Brain microvascular endothelial cell (primary cell): ENCODE measurements at regions not wholly inside any gene's neighbourhood (a gene's known extent, or its start where the extent isn't known, plus 50 kb on each side); places are given as distances from the start of the nearest gene placed in this dataset.

Experiments used
- DNase-seq: peaks from one replicate; pipeline ENCODE4 v3.0.0-alpha.2; 2020
- H3K27ac ChIP-seq: fragments of 250-450 bp; sonication (Bioruptor Pico); 2 replicates; pipeline ENCODE4 v1.5.1; 2020; ENCODE audit warnings: mild to moderate bottlenecking, moderate library complexity
- H3K27me3 ChIP-seq: fragments of 250-450 bp; sonication (Bioruptor Pico); replicated peaks from 2 replicates; pipeline ENCODE4 v1.5.1; 2020; ENCODE audit warnings: mild to moderate bottlenecking
- H3K36me3 ChIP-seq: fragments of 250-450 bp; sonication (Bioruptor Pico); replicated peaks from 2 replicates; pipeline ENCODE4 v1.5.1; 2020; ENCODE audit warnings: mild to moderate bottlenecking
- H3K4me3 ChIP-seq: 2 replicates; pipeline ENCODE4 v1.5.1; 2011; ENCODE audit warnings: low read depth, mild to moderate bottlenecking, control low read depth, low read length, moderate library complexity
- CTCF ChIP-seq: IDR thresholded peaks from 2 replicates; pipeline ENCODE4 v1.5.1; 2011; ENCODE audit warnings: low read depth, mild to moderate bottlenecking, moderate library complexity, low read length, control low read depth, inconsistent platforms; ENCODE audit errors: missing control alignments
- in situ Hi-C: cut with HindIII; loops from 2 replicates; pipeline ENCODE4 v1.10.0; 2017; ENCODE audit warnings: low sequenced_read_pairs, low pct_ligation_motif_present

GRCh38 chr17:77847221-77848085, 111.0 kb upstream of the TNRC6C start:
- no peak for DNase-seq
- no peak overlapping the region for H3K27ac ChIP-seq
- H3K36me3 ChIP-seq = no peaks in the 10 kb centered on the region
- no peak overlapping the region for H3K4me3 ChIP-seq
- in situ Hi-C loops = no loop called here
- TF ChIP-seq CTCF = no peak
- no peaks in the 10 kb centered on the region for H3K27me3 ChIP-seq

GRCh38 chr17:77848257-77848656, 110.2 kb upstream of the TNRC6C start:
- Histone ChIP-seq H3K27ac (no peak overlapping the region), H3K27me3 (no peaks in the 10 kb centered on the region), H3K36me3 (no peaks in the 10 kb centered on the region), H3K4me3 (no peak overlapping the region)
- DNase-seq = no peak
- TF ChIP-seq CTCF = no peak
- in situ Hi-C loops = no loop called here

- Histone ChIP-seq H3K36me3 (no peaks in the 10 kb centered on the region), H3K4me3 (no peak overlapping the region), H3K27ac (no peak overlapping the region), H3K27me3 (no peaks in the 10 kb centered on the region)
- TF ChIP-seq CTCF = no peak
- in situ Hi-C loops = no loop called here
- DNase-seq = no peak
Measured at GRCh38 chr17:77849239-77849638, 109.3 kb upstream of the TNRC6C start.

- no peak for DNase-seq
- in situ Hi-C loops = no loop called here
Measured at GRCh38 chr17:77851921-77852320, 106.6 kb upstream of the TNRC6C start.

GRCh38 chr17:77852731-77853130, 105.8 kb upstream of the TNRC6C start:
- Histone ChIP-seq H3K36me3 (no peaks in the 10 kb centered on the region), H3K4me3 (no peak overlapping the region), H3K27me3 (no peaks in the 10 kb centered on the region), H3K27ac (no peak overlapping the region)
- in situ Hi-C loops = no loop called here
- DNase-seq = no peak
- TF ChIP-seq CTCF = no peak

More at GRCh38 chr17:77851921-77852320, 106.6 kb upstream of the TNRC6C start:
- H3K36me3 ChIP-seq = no peaks in the 10 kb centered on the region
- TF ChIP-seq CTCF = no peak
- H3K27ac ChIP-seq = no peak overlapping the region
- H3K27me3 ChIP-seq = no peaks in the 10 kb centered on the region
- no peak overlapping the region for H3K4me3 ChIP-seq
